D341Med (cell line): ENCODE measurements at regions not wholly inside any gene's neighbourhood (a gene's known extent, or its start where the extent isn't known, plus 50 kb on each side); places are given as distances from the start of the nearest gene placed in this dataset.

Experiments
- DNase-seq: peaks from one replicate; pipeline ENCODE4 v3.0.0; 2012; ENCODE audit warnings: low spot score

GRCh38 chr6:51249798-51250197 lies 431.1 kb downstream of the TFAP2B start:
- DNase-seq = no peak

- DNase-seq = no peak
Measured at GRCh38 chr6:51250317-51250716, 431.6 kb downstream of the TFAP2B start.

GRCh38 chr6:51257938-51258337 lies 439.3 kb downstream of the TFAP2B start:
- DNase-seq = no peak

- DNase-seq = no peak
Measured at GRCh38 chr6:51260003-51260402, 441.3 kb downstream of the TFAP2B start.

GRCh38 chr6:51261691-51262090 lies 443.0 kb downstream of the TFAP2B start:
- no peak for DNase-seq

GRCh38 chr6:51265426-51265825 lies 446.8 kb downstream of the TFAP2B start:
- no peak for DNase-seq

- no peak for DNase-seq
Measured at GRCh38 chr6:51266604-51267003, 447.9 kb downstream of the TFAP2B start.

GRCh38 chr6:51268666-51269065 lies 450.0 kb downstream of the TFAP2B start:
- DNase-seq = no peak

GRCh38 chr6:51269876-51270275 lies 451.2 kb downstream of the TFAP2B start:
- DNase-seq = no peak

GRCh38 chr6:51271615-51272014 lies 452.9 kb downstream of the TFAP2B start:
- DNase-seq = no peak

- no peak for DNase-seq
Measured at GRCh38 chr6:51273228-51273961, 454.7 kb downstream of the TFAP2B start.

- DNase-seq = no peak
Measured at GRCh38 chr6:51277474-51277873, 458.8 kb downstream of the TFAP2B start.

- DNase-seq = no peak
Measured at GRCh38 chr6:51282026-51282425, 463.4 kb downstream of the TFAP2B start.

- DNase-seq = no peak
Measured at GRCh38 chr6:51283723-51284355, 465.2 kb downstream of the TFAP2B start.

GRCh38 chr6:51285876-51286275 lies 467.2 kb downstream of the TFAP2B start:
- no peak for DNase-seq

- DNase-seq = no peak
Measured at GRCh38 chr6:51289041-51289440, 470.4 kb downstream of the TFAP2B start.

GRCh38 chr6:51292659-51293058 lies 474.0 kb downstream of the TFAP2B start:
- DNase-seq = no peak

- DNase-seq = no peak
Measured at GRCh38 chr6:51299621-51300380, 481.1 kb downstream of the TFAP2B start.

GRCh38 chr6:51300510-51300909 lies 481.8 kb downstream of the TFAP2B start:
- no peak for DNase-seq

- DNase-seq = no peak
Measured at GRCh38 chr6:51301962-51302361, 483.3 kb downstream of the TFAP2B start.

- no peak for DNase-seq
Measured at GRCh38 chr6:51302431-51302830, 483.8 kb downstream of the TFAP2B start.

GRCh38 chr6:51303338-51303737 lies 484.7 kb downstream of the TFAP2B start:
- no peak for DNase-seq

- no peak for DNase-seq
Measured at GRCh38 chr6:51314965-51315364, 496.3 kb downstream of the TFAP2B start.
